Neural progenitor cell (in vitro differentiated cells): ENCODE measurements at regions not wholly inside any gene's neighbourhood (a gene's known extent, or its start where the extent isn't known, plus 50 kb on each side); places are given as distances from the start of the nearest gene placed in this dataset.

Source experiments
- DNase-seq: peaks from one replicate; pipeline ENCODE4 v3.0.0-alpha.2; 2016; ENCODE audit warnings: low spot score
- H2AFZ ChIP-seq: fragments of 200-600 bp; sonication (generic); replicated peaks from 2 replicates; pipeline ENCODE4 v1.6.1; 2016; ENCODE audit warnings: antibody characterized with exemption
- H3F3A ChIP-seq: fragments of 200-600 bp; sonication (generic); 2 replicates; pipeline ENCODE4 v1.6.1; 2016; ENCODE audit warnings: antibody characterized with exemption, low read depth
- H3K27ac ChIP-seq: fragments of 200-600 bp; sonication (generic); 2 replicates; pipeline ENCODE4 v1.5.1; 2016; ENCODE audit warnings: mild to moderate bottlenecking
- H3K27me3 ChIP-seq: fragments of 200-600 bp; sonication (generic); 2 replicates; pipeline ENCODE4 v1.6.1; 2016; ENCODE audit warnings: mild to moderate bottlenecking, moderate library complexity
- H3K36me3 ChIP-seq: fragments of 200-600 bp; sonication (generic); 2 replicates; pipeline ENCODE4 v1.5.1; 2016
- H3K4me1 ChIP-seq: fragments of 200-600 bp; sonication (generic); 2 replicates; pipeline ENCODE4 v1.6.1; 2016; ENCODE audit warnings: mixed run types
- H3K4me2 ChIP-seq: fragments of 200-600 bp; sonication (generic); 2 replicates; pipeline ENCODE4 v1.6.1; 2016
- H3K4me3 ChIP-seq: fragments of 200-600 bp; sonication (generic); 2 replicates; pipeline ENCODE4 v1.5.1; 2016
- H3K79me2 ChIP-seq: fragments of 200-600 bp; sonication (generic); 2 replicates; pipeline ENCODE4 v1.6.1; 2016; ENCODE audit warnings: low read depth
- H3K9ac ChIP-seq: fragments of 200-600 bp; sonication (generic); 2 replicates; pipeline ENCODE4 v1.6.1; 2016
- H3K9me3 ChIP-seq: fragments of 200-600 bp; sonication (generic); 2 replicates; pipeline ENCODE4 v1.5.1; 2016; ENCODE audit warnings: low read depth
- H4K20me1 ChIP-seq: fragments of 200-600 bp; sonication (generic); 2 replicates; pipeline ENCODE4 v1.6.1; 2016; ENCODE audit warnings: low read depth
- H3K27ac Mint-ChIP-seq: 3 replicates; pipeline ENCODE4 v1.8.0; 2021; ENCODE audit warnings: mixed read lengths
- H3K27me3 Mint-ChIP-seq: 2 replicates; pipeline ENCODE4 v1.8.0; 2022; ENCODE audit warnings: low read depth, mild to moderate bottlenecking, inconsistent platforms, moderate library complexity, mixed read lengths; ENCODE audit not compliant: insufficient read depth
- H3K36me3 Mint-ChIP-seq: 3 replicates; pipeline ENCODE4 v1.8.0; 2021; ENCODE audit warnings: mixed read lengths
- H3K4me1 Mint-ChIP-seq: 3 replicates; pipeline ENCODE4 v1.8.0; 2021; ENCODE audit warnings: mixed read lengths
- H3K4me3 Mint-ChIP-seq: 3 replicates; pipeline ENCODE4 v1.8.0; 2021; ENCODE audit warnings: mild to moderate bottlenecking, moderate library complexity, mixed read lengths
- H3K9me3 Mint-ChIP-seq: 3 replicates; pipeline ENCODE4 v1.8.0; 2020; ENCODE audit warnings: mixed read lengths
- EZH2 ChIP-seq: fragments of 200-600 bp; sonication (generic); IDR thresholded peaks from 2 replicates; pipeline ENCODE4 v1.6.1; 2017; ENCODE audit warnings: antibody characterized with exemption, mild to moderate bottlenecking, moderate library complexity
- EZH2phosphoT487 ChIP-seq: fragments of 200-600 bp; sonication (generic); IDR thresholded peaks from 2 replicates; pipeline ENCODE4 v1.6.1; 2017; ENCODE audit warnings: antibody characterized with exemption
- TF ChIP-seq, protein P1 (sequence below): fragments of 200-600 bp; sonication (generic); IDR thresholded peaks from 2 replicates; pipeline ENCODE4 v1.5.1; 2017; ENCODE audit warnings: antibody characterized with exemption, mild to moderate bottlenecking

DNA sequence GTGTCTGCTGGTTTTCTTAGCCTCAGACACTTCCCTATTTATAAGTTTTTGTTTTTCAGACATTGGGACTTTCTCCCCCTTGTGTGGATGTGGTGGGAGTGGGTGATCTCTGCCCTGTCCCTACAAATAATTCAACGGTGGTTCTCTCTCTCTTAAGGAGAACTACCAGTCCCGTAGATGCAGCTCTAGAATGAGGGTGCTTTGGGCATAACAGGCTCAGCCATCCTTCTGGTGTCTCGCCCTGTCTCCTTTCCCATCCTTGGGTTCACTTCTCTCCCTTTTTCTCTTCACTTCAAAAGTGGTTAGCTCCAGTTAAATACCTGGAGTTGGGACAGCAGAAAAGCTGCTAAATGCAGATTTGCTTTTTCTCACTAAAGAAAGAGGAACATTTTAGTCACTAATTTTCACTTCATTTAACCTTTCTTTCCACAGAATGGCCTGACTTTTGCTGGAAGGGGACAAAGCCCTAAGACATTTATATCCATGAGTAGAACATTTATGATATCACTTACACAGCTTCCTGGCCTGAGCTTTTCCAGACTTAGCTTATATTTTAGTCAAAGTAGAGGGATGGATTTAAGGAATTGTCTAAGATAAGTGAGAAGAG, 121.2 kb upstream of the CXCR4 start:
- Histone ChIP-seq H3K9ac (no peak overlapping the region), H2AFZ (no peak overlapping the region), H3K4me3 (no peak overlapping the region), H4K20me1 (no peaks in the 10 kb centered on the region), H3F3A (no peaks in the 10 kb centered on the region), H3K4me2 (no peak overlapping the region), H3K27me3 (no peaks in the 10 kb centered on the region), H3K9me3 (no peaks in the 10 kb centered on the region), H3K36me3 (no peaks in the 10 kb centered on the region), H3K4me1 (peaks cover 6% of the 10 kb centered on the region), H3K79me2 (no peaks in the 10 kb centered on the region), H3K27ac (no peak overlapping the region)
- Mint-ChIP-seq H3K27ac (no peak overlapping the region), H3K4me1 (peaks cover 30% of the 10 kb centered on the region), H3K27me3 (peaks cover 10% of the 10 kb centered on the region), H3K4me3 (no peak overlapping the region), H3K9me3 (peaks cover 3% of the 10 kb centered on the region), H3K36me3 (no peaks in the 10 kb centered on the region)
- no peak for DNase-seq
- no peak for TF ChIP-seq EZH2phosphoT487
- TF ChIP-seq EZH2 = no peak
- TF ChIP-seq, protein P1, sequence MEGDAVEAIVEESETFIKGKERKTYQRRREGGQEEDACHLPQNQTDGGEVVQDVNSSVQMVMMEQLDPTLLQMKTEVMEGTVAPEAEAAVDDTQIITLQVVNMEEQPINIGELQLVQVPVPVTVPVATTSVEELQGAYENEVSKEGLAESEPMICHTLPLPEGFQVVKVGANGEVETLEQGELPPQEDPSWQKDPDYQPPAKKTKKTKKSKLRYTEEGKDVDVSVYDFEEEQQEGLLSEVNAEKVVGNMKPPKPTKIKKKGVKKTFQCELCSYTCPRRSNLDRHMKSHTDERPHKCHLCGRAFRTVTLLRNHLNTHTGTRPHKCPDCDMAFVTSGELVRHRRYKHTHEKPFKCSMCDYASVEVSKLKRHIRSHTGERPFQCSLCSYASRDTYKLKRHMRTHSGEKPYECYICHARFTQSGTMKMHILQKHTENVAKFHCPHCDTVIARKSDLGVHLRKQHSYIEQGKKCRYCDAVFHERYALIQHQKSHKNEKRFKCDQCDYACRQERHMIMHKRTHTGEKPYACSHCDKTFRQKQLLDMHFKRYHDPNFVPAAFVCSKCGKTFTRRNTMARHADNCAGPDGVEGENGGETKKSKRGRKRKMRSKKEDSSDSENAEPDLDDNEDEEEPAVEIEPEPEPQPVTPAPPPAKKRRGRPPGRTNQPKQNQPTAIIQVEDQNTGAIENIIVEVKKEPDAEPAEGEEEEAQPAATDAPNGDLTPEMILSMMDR = no peak

DNA sequence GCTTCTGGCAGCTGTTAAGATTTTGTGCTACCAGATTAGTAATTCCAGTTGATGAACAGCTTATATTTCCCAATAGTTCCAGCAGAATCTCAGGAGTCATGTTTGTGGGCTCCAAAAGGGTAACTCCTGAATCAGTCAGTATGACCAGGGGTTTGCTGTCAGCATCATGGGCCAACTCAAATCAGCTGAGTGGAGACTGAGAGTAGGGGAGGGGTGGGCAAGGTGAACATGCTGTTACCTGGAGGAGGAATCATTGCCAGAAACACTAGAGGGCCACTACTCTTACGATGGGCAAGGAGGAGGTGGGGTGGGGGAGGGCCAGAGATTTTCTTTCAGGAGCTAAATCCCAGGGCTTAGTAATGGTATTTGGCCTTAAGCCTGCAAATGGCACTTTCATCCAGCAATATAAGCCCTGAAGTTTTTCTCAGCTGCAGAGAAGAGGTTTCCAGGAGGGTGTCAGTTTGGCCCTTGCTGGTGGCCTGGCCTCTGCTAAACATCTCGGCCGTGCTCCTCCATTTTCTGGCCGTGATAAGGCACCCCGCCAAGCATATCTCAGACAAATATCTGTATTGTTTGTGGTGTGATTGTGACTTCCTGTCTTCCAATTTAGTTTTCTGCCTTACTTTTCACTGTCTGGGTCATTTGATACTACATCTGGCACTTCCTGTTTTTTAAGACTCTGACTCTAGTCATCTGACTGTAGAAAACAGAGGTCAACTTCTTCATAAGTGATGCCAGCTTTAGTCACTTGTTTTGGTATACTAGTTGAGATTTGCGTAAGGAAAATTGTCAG, 120.5 kb upstream of the CXCR4 start:
- no peak overlapping the region for H3K27ac ChIP-seq
- H3K9me3 Mint-ChIP-seq = peaks cover 3% of the 10 kb centered on the region
- no peaks in the 10 kb centered on the region for H3K36me3 Mint-ChIP-seq
- H3K79me2 ChIP-seq = no peaks in the 10 kb centered on the region
- H3K4me3 Mint-ChIP-seq = no peak overlapping the region
- no peaks in the 10 kb centered on the region for H3K36me3 ChIP-seq
- H3K27ac Mint-ChIP-seq = peak overlapping the region; percentile 85
- peak; percentile 33 for DNase-seq
- no peak overlapping the region for H2AFZ ChIP-seq
- H3K4me1 Mint-ChIP-seq = peaks cover 29% of the 10 kb centered on the region
- TF ChIP-seq, protein P1 = no peak
- no peak for TF ChIP-seq EZH2
- TF ChIP-seq EZH2phosphoT487 = no peak
- H3K4me3 ChIP-seq = no peak overlapping the region
- peaks cover 7% of the 10 kb centered on the region for H3K4me1 ChIP-seq
- no peaks in the 10 kb centered on the region for H4K20me1 ChIP-seq
- H3F3A ChIP-seq = no peaks in the 10 kb centered on the region
- peaks cover 10% of the 10 kb centered on the region for H3K27me3 Mint-ChIP-seq
- no peaks in the 10 kb centered on the region for H3K27me3 ChIP-seq
- no peaks in the 10 kb centered on the region for H3K9me3 ChIP-seq
- no peak overlapping the region for H3K9ac ChIP-seq
- H3K4me2 ChIP-seq = no peak overlapping the region

DNA sequence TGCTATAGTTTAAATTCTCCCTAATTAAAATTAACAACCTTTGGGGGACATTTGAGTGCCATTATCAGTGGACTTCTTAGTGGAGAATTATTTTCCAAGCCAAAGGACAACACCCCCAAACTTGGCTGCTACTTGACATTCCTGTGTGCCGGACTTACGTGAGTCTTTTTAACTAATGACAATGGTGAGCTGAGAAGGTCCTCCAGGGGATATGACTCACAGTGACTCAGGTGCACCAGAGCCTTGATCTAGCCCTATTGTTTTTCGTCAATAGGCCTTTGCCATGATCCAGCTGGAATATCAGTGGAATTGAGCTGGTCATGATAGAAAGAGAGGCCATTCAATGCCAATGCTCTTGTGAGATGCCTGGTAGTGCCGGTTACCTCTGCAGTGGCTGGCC, 118.1 kb upstream of the CXCR4 start:
- no peaks in the 10 kb centered on the region for H3K27me3 ChIP-seq
- H3F3A ChIP-seq = peaks cover 5% of the 10 kb centered on the region
- TF ChIP-seq, protein P1 = no peak
- TF ChIP-seq EZH2 (no peak), EZH2phosphoT487 (no peak)
- H3K4me3 ChIP-seq = no peak overlapping the region
- no peaks in the 10 kb centered on the region for H3K79me2 ChIP-seq
- no peak for DNase-seq
- no peaks in the 10 kb centered on the region for H3K36me3 ChIP-seq
- no peaks in the 10 kb centered on the region for H4K20me1 ChIP-seq
- Mint-ChIP-seq H3K9me3 (peaks cover 3% of the 10 kb centered on the region), H3K27me3 (peaks cover 7% of the 10 kb centered on the region), H3K4me1 (peaks cover 51% of the 10 kb centered on the region), H3K36me3 (no peaks in the 10 kb centered on the region), H3K27ac (no peak overlapping the region), H3K4me3 (no peak overlapping the region)
- peaks cover 31% of the 10 kb centered on the region for H3K4me1 ChIP-seq
- H3K9ac ChIP-seq = no peak overlapping the region
- H3K4me2 ChIP-seq = no peak overlapping the region
- H3K9me3 ChIP-seq = no peaks in the 10 kb centered on the region
- no peak overlapping the region for H2AFZ ChIP-seq
- no peak overlapping the region for H3K27ac ChIP-seq
